Keratinocyte (primary cell): ENCODE measurements at regions not wholly inside any gene's neighbourhood (a gene's known extent, or its start where the extent isn't known, plus 50 kb on each side); places are given as distances from the start of the nearest gene placed in this dataset.

Experiments used
- DNase-seq: peaks from one replicate; pipeline ENCODE4 v3.0.0-alpha.2; 2011; ENCODE audit warnings: low read depth, missing footprints, low spot score
- FAIRE-seq: peaks from 2 replicates; lab custom pipeline; 2011; peaks lifted over from hg19 to GRCh38; lab: Jason Lieb, UNC
- H2AFZ ChIP-seq: 2 replicates; pipeline ENCODE4 v1.6.0; 2012; ENCODE audit warnings: low read length, control low read depth, inconsistent platforms; ENCODE audit not compliant: control insufficient read depth
- H3K27ac ChIP-seq: 2 replicates; pipeline ENCODE4 v1.5.1; 2011; ENCODE audit warnings: low read length; ENCODE audit not compliant: control insufficient read depth, insufficient read depth
- H3K27me3 ChIP-seq: 3 replicates; pipeline ENCODE4 v1.6.0; 2011; ENCODE audit warnings: low read length; ENCODE audit not compliant: control insufficient read depth, insufficient read depth; ENCODE audit errors: extremely low read depth
- H3K36me3 ChIP-seq, 2 experiments: 2 replicates in 1 of 2; 3 replicates in 1 of 2; pipeline ENCODE4 v1.5.1; 2011; ENCODE audit warnings: low read length in 2 of 2, mild to moderate bottlenecking in 1 of 2; ENCODE audit not compliant: control insufficient read depth in 2 of 2, insufficient read depth in 2 of 2; ENCODE audit errors: extremely low read depth in 1 of 2
- H3K4me1 ChIP-seq: 3 replicates; pipeline ENCODE4 v1.5.1; 2011; ENCODE audit warnings: low read length; ENCODE audit not compliant: control insufficient read depth, insufficient read depth; ENCODE audit errors: extremely low read depth
- H3K4me2 ChIP-seq: 3 replicates; pipeline ENCODE4 v1.6.0; 2011; ENCODE audit warnings: low read depth, low read length; ENCODE audit not compliant: control insufficient read depth, insufficient read depth; ENCODE audit errors: extremely low read depth
- H3K4me3 ChIP-seq, 3 experiments: fragments of 200-600 bp in 1 of 3; sonication (generic) in 1 of 3; 2 replicates in 2 of 3; 3 replicates in 1 of 3; pipeline ENCODE4 v1.5.1; 2011 to 2016; ENCODE audit warnings: low read length in 3 of 3, mild to moderate bottlenecking in 3 of 3, control low read depth in 2 of 3, inconsistent platforms in 1 of 3, low read depth in 1 of 3, mixed read lengths in 1 of 3, mixed run types in 1 of 3, moderate library complexity in 1 of 3; ENCODE audit not compliant: control insufficient read depth in 2 of 3, insufficient read depth in 2 of 3; ENCODE audit errors: extremely low read depth in 1 of 3
- H3K79me2 ChIP-seq: 2 replicates; pipeline ENCODE4 v1.6.0; 2012; ENCODE audit warnings: low read length; ENCODE audit not compliant: control insufficient read depth, insufficient read depth
- H3K9ac ChIP-seq: 3 replicates; pipeline ENCODE4 v1.6.0; 2011; ENCODE audit warnings: low read length; ENCODE audit not compliant: control insufficient read depth, insufficient read depth; ENCODE audit errors: extremely low read depth
- H3K9me1 ChIP-seq: 3 replicates; pipeline ENCODE4 v1.6.0; 2011; ENCODE audit warnings: low read length; ENCODE audit not compliant: control insufficient read depth, insufficient read depth; ENCODE audit errors: extremely low read depth
- H3K9me3 ChIP-seq: 2 replicates; pipeline ENCODE4 v1.5.1; 2012; ENCODE audit warnings: low read depth, low read length; ENCODE audit not compliant: control insufficient read depth
- H4K20me1 ChIP-seq: 3 replicates; pipeline ENCODE4 v1.6.0; 2011; ENCODE audit warnings: low read length; ENCODE audit not compliant: control insufficient read depth, insufficient read depth; ENCODE audit errors: extremely low read depth
- EZH2 ChIP-seq: IDR thresholded peaks from one replicate; pipeline ENCODE4 v1.6.1; 2012; ENCODE audit warnings: inconsistent platforms, mild to moderate bottlenecking, low read length, moderate library complexity
- dilution Hi-C: fragments of 300-500 bp; cut with MboI; formaldehyde crosslinking; loops from one replicate; pipeline ENCODE4 v1.7.0; 2020; ENCODE audit warnings: low sequenced_read_pairs; ENCODE audit not compliant: extremely low pct_ligation_motif_present
- TF ChIP-seq, protein P1 (sequence below), 3 experiments: IDR thresholded peaks in 1 of 3; conservative IDR thresholded peaks in 1 of 3; optimal IDR thresholded peaks in 1 of 3; 2 replicates in 2 of 3; 3 replicates in 1 of 3; pipeline versions ENCODE3 to v1.5.1; 2011; ENCODE audit warnings: low read length in 3 of 3, mild to moderate bottlenecking in 3 of 3, moderate library complexity in 2 of 3, control low read depth in 1 of 3, inconsistent platforms in 1 of 3; ENCODE audit not compliant: insufficient read depth in 2 of 3; ENCODE audit errors: extremely low read depth in 1 of 3

DNA sequence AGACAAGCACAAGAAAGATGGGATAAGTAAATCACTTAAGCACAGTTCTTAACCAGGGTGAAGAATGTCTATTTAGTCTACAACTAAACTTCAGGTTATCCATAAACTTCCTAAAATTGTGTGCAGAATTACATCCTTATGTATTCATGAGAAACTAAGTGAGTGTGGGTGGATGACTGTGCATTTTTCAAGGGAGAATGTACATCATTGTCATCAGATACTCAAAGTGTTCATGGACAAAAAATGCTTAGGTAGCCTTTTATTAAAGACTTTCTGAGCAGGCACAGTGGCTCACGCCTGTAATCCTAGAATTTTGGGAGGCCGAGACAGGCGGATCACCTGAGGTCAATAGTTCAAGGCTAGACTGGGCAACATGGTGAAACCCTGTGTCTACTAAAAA is 2023.8 kb downstream of the LRRC4C start:
- H2AFZ ChIP-seq = no peak overlapping the region
- H3K4me3 ChIP-seq = no peak overlapping the region
- no peaks in the 10 kb centered on the region for H4K20me1 ChIP-seq
- H3K79me2 ChIP-seq = no peaks in the 10 kb centered on the region
- no peaks in the 10 kb centered on the region for H3K9me1 ChIP-seq
- dilution Hi-C loops = no loop called here
- H3K9ac ChIP-seq = no peak overlapping the region
- peaks cover 3% of the 10 kb centered on the region for H3K9me3 ChIP-seq
- no peaks in the 10 kb centered on the region for H3K36me3 ChIP-seq
- DNase-seq (no peak), FAIRE-seq (no peak)
- TF ChIP-seq, protein P1, sequence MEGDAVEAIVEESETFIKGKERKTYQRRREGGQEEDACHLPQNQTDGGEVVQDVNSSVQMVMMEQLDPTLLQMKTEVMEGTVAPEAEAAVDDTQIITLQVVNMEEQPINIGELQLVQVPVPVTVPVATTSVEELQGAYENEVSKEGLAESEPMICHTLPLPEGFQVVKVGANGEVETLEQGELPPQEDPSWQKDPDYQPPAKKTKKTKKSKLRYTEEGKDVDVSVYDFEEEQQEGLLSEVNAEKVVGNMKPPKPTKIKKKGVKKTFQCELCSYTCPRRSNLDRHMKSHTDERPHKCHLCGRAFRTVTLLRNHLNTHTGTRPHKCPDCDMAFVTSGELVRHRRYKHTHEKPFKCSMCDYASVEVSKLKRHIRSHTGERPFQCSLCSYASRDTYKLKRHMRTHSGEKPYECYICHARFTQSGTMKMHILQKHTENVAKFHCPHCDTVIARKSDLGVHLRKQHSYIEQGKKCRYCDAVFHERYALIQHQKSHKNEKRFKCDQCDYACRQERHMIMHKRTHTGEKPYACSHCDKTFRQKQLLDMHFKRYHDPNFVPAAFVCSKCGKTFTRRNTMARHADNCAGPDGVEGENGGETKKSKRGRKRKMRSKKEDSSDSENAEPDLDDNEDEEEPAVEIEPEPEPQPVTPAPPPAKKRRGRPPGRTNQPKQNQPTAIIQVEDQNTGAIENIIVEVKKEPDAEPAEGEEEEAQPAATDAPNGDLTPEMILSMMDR (optimal IDR thresholded peaks at IDR 0.05 in 1 of 3, IDR thresholded peaks at IDR 0.05 in 1 of 3, conservative IDR thresholded peaks at IDR 0.05 in 1 of 3; ENCODE audit: extremely low read depth in 1 of 3, insufficient read depth in 2 of 3, low read length in 3 of 3) = no peak
- no peak for TF ChIP-seq EZH2
- H3K27ac ChIP-seq = no peak overlapping the region
- H3K4me1 ChIP-seq = no peaks in the 10 kb centered on the region
- no peak overlapping the region for H3K4me2 ChIP-seq
- no peaks in the 10 kb centered on the region for H3K27me3 ChIP-seq

DNA sequence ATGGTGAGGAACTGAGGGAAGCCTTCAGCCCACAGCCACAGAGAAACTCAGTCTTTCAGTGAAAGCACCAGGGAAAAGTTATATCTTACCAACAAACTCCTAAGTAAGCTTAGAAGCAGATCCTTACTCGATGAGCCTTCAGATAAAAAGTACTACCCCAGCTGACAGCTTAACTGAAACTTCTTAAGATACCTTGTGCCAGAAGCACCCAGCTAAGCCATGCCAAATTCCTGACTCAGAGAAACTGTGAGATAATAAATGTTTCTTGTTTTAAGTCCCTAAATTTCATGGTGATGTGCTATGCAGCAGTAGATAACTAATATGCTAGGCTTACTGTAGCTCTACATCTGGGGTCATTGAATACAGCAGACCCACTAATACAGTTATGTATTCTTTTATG is 2025.0 kb downstream of the LRRC4C start:
- no peak overlapping the region for H3K27ac ChIP-seq
- H3K4me2 ChIP-seq = no peak overlapping the region
- H4K20me1 ChIP-seq = no peaks in the 10 kb centered on the region
- FAIRE-seq (no peak), DNase-seq (no peak)
- H3K9me3 ChIP-seq = peaks cover 3% of the 10 kb centered on the region
- H3K4me1 ChIP-seq = no peaks in the 10 kb centered on the region
- no peaks in the 10 kb centered on the region for H3K79me2 ChIP-seq
- dilution Hi-C loops = no loop called here
- no peak overlapping the region for H3K9ac ChIP-seq
- no peak overlapping the region for H2AFZ ChIP-seq
- H3K4me3 ChIP-seq = no peak overlapping the region
- H3K36me3 ChIP-seq = no peaks in the 10 kb centered on the region
- no peak for TF ChIP-seq EZH2
- TF ChIP-seq, protein P1 (optimal IDR thresholded peaks at IDR 0.05 in 1 of 3, IDR thresholded peaks at IDR 0.05 in 1 of 3, conservative IDR thresholded peaks at IDR 0.05 in 1 of 3; ENCODE audit: extremely low read depth in 1 of 3, insufficient read depth in 2 of 3, low read length in 3 of 3) = no peak
- no peaks in the 10 kb centered on the region for H3K9me1 ChIP-seq
- H3K27me3 ChIP-seq = no peaks in the 10 kb centered on the region
